Hematopoietic multipotent progenitor cell treated with erythropoietin and hydrocortisone succinate and interleukin-3 and kit ligand, for 6 days (in vitro differentiated cells): ENCODE measurements at regions not wholly inside any gene's neighbourhood (a gene's known extent, or its start where the extent isn't known, plus 50 kb on each side); places are given as distances from the start of the nearest gene placed in this dataset.

Experiments
- DNase-seq: peaks from one replicate; pipeline ENCODE4 v3.0.0-alpha.2; 2015

- no peak for DNase-seq
Observed at GRCh38 chr1:101290922-101291561, 54.2 kb downstream of the S1PR1 start.

- peak; percentile 69 for DNase-seq
Observed at GRCh38 chr1:101291562-101292380, 55.0 kb downstream of the S1PR1 start.

- DNase-seq = no peak
Observed at GRCh38 chr1:101293461-101294051, 56.7 kb downstream of the S1PR1 start.

- DNase-seq = no peak
Observed at GRCh38 chr1:101295209-101295608, 58.4 kb downstream of the S1PR1 start.

GRCh38 chr1:101298663-101299062 lies 61.8 kb downstream of the S1PR1 start:
- peak; percentile 42 for DNase-seq

- no peak for DNase-seq
Observed at GRCh38 chr1:101299141-101299540, 62.3 kb downstream of the S1PR1 start.

GRCh38 chr1:101299710-101300109 lies 62.9 kb downstream of the S1PR1 start:
- no peak for DNase-seq

GRCh38 chr1:101300916-101301315 lies 64.1 kb downstream of the S1PR1 start:
- no peak for DNase-seq

GRCh38 chr1:101301446-101302057 lies 64.7 kb downstream of the S1PR1 start:
- no peak for DNase-seq

- DNase-seq = no peak
Observed at GRCh38 chr1:101302831-101303511, 66.2 kb downstream of the S1PR1 start.

GRCh38 chr1:101307985-101308689 lies 71.3 kb downstream of the S1PR1 start:
- DNase-seq = no peak

- DNase-seq = no peak
Observed at GRCh38 chr1:101308935-101309333, 72.1 kb downstream of the S1PR1 start.

- DNase-seq = peak; percentile 85
Observed at GRCh38 chr1:101309334-101310311, 72.8 kb downstream of the S1PR1 start.

- DNase-seq = no peak
Observed at GRCh38 chr1:101310506-101310905, 73.7 kb downstream of the S1PR1 start.

GRCh38 chr1:101311146-101311920 lies 74.5 kb downstream of the S1PR1 start:
- DNase-seq = peak; percentile 33

- DNase-seq = no peak
Observed at GRCh38 chr1:101312147-101312546, 75.3 kb downstream of the S1PR1 start.

- no peak for DNase-seq
Observed at GRCh38 chr1:101313356-101313755, 76.5 kb downstream of the S1PR1 start.

- DNase-seq = no peak
Observed at GRCh38 chr1:101314244-101314643, 77.4 kb downstream of the S1PR1 start.

GRCh38 chr1:101316256-101316655 lies 79.4 kb downstream of the S1PR1 start:
- DNase-seq = no peak

- no peak for DNase-seq
Observed at GRCh38 chr1:101316799-101317198, 80.0 kb downstream of the S1PR1 start.
